Liver (tissue), 3 donors: ENCODE measurements at regions not wholly inside any gene's neighbourhood (a gene's known extent, or its start where the extent isn't known, plus 50 kb on each side); places are given as distances from the start of the nearest gene placed in this dataset.

Source experiments
- GABPA ChIP-seq, 2 donors: IDR thresholded peaks in 1 of 2; conservative IDR thresholded peaks in 1 of 2; 2 replicates each; pipeline ENCODE4 v1.6.1; 2016; ENCODE audit warnings: antibody characterized with exemption in 2 of 2, mild to moderate bottlenecking in 1 of 2, moderate library complexity in 1 of 2
- HNF4G ChIP-seq: IDR thresholded peaks from 2 replicates; pipeline ENCODE4 v1.6.1; 2016; ENCODE audit warnings: antibody characterized with exemption
- JUND ChIP-seq, 2 donors: IDR thresholded peaks; 2 replicates each; pipeline ENCODE4 v1.6.1; 2016; ENCODE audit warnings: antibody characterized with exemption in 2 of 2
- RAD21 ChIP-seq, 2 donors: IDR thresholded peaks; 2 replicates each; pipeline ENCODE4 v1.6.1; 2016; ENCODE audit warnings: antibody characterized with exemption in 2 of 2, mild to moderate bottlenecking in 2 of 2
- TF ChIP-seq, protein P1 (sequence below): fragments of 150-350 bp; IDR thresholded peaks from 2 replicates; pipeline ENCODE4 v1.5.1; 2017; ENCODE audit warnings: improper control_type of control experiment, low read depth, low read length; ENCODE audit not compliant: missing input control
- donor health status: healthy.
- donor health status: healthy.

DNA sequence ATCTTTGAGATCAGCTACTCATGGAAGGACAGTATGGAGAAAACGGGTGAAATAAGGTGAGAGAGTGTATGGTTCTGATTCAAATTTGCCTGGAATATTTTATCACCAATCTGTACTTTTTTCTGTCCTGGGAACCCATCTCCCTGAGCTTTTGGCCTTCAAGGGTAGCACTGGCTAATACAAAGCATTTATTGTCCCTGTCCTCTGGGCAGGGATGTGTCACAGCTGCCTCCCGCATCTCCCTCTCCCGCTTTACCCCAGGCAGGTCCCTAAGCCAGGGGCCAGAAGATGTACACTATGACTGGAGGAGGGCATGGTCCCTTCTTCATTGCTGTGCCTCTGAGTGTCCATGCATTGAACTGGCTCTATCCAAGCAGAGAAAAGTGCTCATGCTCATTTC is 201.7 kb upstream of the CHRNA7 start:
- TF ChIP-seq, protein P1, sequence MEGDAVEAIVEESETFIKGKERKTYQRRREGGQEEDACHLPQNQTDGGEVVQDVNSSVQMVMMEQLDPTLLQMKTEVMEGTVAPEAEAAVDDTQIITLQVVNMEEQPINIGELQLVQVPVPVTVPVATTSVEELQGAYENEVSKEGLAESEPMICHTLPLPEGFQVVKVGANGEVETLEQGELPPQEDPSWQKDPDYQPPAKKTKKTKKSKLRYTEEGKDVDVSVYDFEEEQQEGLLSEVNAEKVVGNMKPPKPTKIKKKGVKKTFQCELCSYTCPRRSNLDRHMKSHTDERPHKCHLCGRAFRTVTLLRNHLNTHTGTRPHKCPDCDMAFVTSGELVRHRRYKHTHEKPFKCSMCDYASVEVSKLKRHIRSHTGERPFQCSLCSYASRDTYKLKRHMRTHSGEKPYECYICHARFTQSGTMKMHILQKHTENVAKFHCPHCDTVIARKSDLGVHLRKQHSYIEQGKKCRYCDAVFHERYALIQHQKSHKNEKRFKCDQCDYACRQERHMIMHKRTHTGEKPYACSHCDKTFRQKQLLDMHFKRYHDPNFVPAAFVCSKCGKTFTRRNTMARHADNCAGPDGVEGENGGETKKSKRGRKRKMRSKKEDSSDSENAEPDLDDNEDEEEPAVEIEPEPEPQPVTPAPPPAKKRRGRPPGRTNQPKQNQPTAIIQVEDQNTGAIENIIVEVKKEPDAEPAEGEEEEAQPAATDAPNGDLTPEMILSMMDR = no peak
- TF ChIP-seq HNF4G = no peak
- TF ChIP-seq GABPA (IDR thresholded peaks at IDR 0.05 in 1 of 2, conservative IDR thresholded peaks at IDR 0.05 in 1 of 2) = no peak
- no peak for TF ChIP-seq JUND (IDR thresholded peaks at IDR 0.05)
- TF ChIP-seq RAD21 (IDR thresholded peaks at IDR 0.05) = no peak
